ENCODE measurements at regions not wholly inside any gene's neighbourhood (a gene's known extent, or its start where the extent isn't known, plus 50 kb on each side); places are given as distances from the start of the nearest gene placed in this dataset.

DNA sequence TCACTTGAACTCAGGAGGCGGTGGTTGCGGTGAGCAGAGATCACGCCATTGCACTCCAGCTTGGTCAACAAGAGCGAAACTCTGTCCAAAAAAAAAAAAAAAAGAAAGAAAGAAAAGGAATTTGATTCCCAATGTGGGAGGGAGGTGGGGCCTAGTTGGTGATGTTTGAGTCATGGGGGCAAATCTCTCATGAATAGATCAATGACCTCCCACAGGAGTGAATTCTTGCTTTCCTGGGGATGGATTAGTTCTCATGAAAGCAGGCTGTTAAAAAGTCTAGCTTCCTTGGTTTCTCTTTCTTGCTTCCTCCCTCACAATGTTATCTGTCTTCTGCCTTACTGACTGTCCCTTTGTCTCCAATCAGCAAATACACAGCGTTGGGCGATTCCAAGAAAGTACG lies 419.5 kb upstream of the RPS6KA3 start:
- RAD21 ChIA-PET (ENCODE audit: low non-redundant PET in 1 of 2, low total read pairs in 2 of 2, uncharacterized antibody in 2 of 2, unreplicated experiment in 2 of 2), result no interaction called here
- POLR2A ChIA-PET, result no interaction called here
- H3K27ac ChIP-seq (ENCODE audit: low read depth, low read length), result no peak overlapping the region
- H3K36me3 ChIP-seq (ENCODE audit: control insufficient read depth in 1 of 2, insufficient read depth in 2 of 2, low read length in 2 of 2), result no peaks in the 10 kb centered on the region
- TF ChIP-seq RAD21 (IDR thresholded peaks at IDR 0.05; ENCODE audit: low read depth), result no peak
- TF ChIP-seq CEBPB (IDR thresholded peaks at IDR 0.05; ENCODE audit: low read depth), result no peak
- TF ChIP-seq POLR2A (IDR thresholded peaks at IDR 0.05; ENCODE audit: borderline replicate concordance, extremely low read depth, insufficient read depth, insufficient read length), result no peak
- TF ChIP-seq YY1 (IDR thresholded peaks at IDR 0.05; ENCODE audit: extremely low read depth, insufficient replicate concordance, low read depth, low read length), result no peak
- TF ChIP-seq SP1 (IDR thresholded peaks at IDR 0.05; ENCODE audit: low read depth), result no peak
- no peak for TF ChIP-seq ELF1 (IDR thresholded peaks at IDR 0.05; ENCODE audit: borderline replicate concordance, low read depth)
- TF ChIP-seq SRF (IDR thresholded peaks at IDR 0.05; ENCODE audit: low read depth), result no peak
- TF ChIP-seq, protein P1, sequence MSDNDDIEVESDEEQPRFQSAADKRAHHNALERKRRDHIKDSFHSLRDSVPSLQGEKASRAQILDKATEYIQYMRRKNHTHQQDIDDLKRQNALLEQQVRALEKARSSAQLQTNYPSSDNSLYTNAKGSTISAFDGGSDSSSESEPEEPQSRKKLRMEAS (IDR thresholded peaks at IDR 0.05), result no peak
- TF ChIP-seq, protein P2, sequence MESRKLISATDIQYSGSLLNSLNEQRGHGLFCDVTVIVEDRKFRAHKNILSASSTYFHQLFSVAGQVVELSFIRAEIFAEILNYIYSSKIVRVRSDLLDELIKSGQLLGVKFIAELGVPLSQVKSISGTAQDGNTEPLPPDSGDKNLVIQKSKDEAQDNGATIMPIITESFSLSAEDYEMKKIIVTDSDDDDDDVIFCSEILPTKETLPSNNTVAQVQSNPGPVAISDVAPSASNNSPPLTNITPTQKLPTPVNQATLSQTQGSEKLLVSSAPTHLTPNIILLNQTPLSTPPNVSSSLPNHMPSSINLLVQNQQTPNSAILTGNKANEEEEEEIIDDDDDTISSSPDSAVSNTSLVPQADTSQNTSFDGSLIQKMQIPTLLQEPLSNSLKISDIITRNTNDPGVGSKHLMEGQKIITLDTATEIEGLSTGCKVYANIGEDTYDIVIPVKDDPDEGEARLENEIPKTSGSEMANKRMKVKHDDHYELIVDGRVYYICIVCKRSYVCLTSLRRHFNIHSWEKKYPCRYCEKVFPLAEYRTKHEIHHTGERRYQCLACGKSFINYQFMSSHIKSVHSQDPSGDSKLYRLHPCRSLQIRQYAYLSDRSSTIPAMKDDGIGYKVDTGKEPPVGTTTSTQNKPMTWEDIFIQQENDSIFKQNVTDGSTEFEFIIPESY (IDR thresholded peaks at IDR 0.05; ENCODE audit: extremely low read depth, insufficient replicate concordance, low read length), result no peak
- no peak for TF ChIP-seq EZH2 (IDR thresholded peaks at IDR 0.05)
- no peak for TF ChIP-seq EGR1 (IDR thresholded peaks at IDR 0.05; ENCODE audit: low read depth)
- TF ChIP-seq JUND (IDR thresholded peaks at IDR 0.05), result no peak
- no peak for TF ChIP-seq FOSL1 (IDR thresholded peaks at IDR 0.05; ENCODE audit: low read depth)
- TF ChIP-seq TCF7L2 (IDR thresholded peaks at IDR 0.05; ENCODE audit: borderline replicate concordance, extremely low read depth, insufficient read depth, insufficient read length), result no peak
- no peaks in the 10 kb centered on the region for H4K20me1 ChIP-seq (ENCODE audit: insufficient read depth)
- no peaks in the 10 kb centered on the region for H3K79me2 ChIP-seq (ENCODE audit: insufficient read depth, low read length)
- H3K4me3 ChIP-seq (replicated peaks in 1 of 2; ENCODE audit: low read depth in 1 of 2, low read length in 2 of 2), result no peak overlapping the region
- ATAC-seq, result no peak
- H3K27me3 ChIP-seq (ENCODE audit: insufficient read depth, low read length), result no peaks in the 10 kb centered on the region
- no peak for DNase-seq (ENCODE audit: low read depth, low spot score)
- CTCF ChIA-PET, result no interaction called here
- H3K9ac ChIP-seq (ENCODE audit: low read length), result no peak overlapping the region
- H2AFZ ChIP-seq (ENCODE audit: low read depth, low read length, poor library complexity, severe bottlenecking), result no peak overlapping the region
- no peaks in the 10 kb centered on the region for H3K9me2 ChIP-seq (ENCODE audit: insufficient read depth)
- H3K9me3 ChIP-seq (ENCODE audit: control insufficient read depth in 1 of 2, insufficient read depth in 1 of 2, low read depth in 1 of 2, low read length in 2 of 2), result no peaks in the 10 kb centered on the region
- intact Hi-C loops (cut with micrococcal nuclease), result no loop called here
- BruUV-seq (replicated peaks), result no TSS peak
- no peak overlapping the region for H3K4me2 ChIP-seq (ENCODE audit: low read length)
- no peaks in the 10 kb centered on the region for H3K4me1 ChIP-seq (ENCODE audit: control insufficient read depth in 1 of 2, insufficient read depth in 2 of 2, low read length in 2 of 2)
